GM18520 (cell line): ENCODE measurements at regions not wholly inside any gene's neighbourhood (a gene's known extent, or its start where the extent isn't known, plus 50 kb on each side); places are given as distances from the start of the nearest gene placed in this dataset.

ENCODE experiments used
- ATAC-seq: cut with Tn5 transposase; IDR thresholded peaks from one replicate; pipeline ENCODE4 v1.9.1; 2021; ENCODE audit not compliant: unreplicated experiment

- ATAC-seq, result no peak
Observed at GRCh38 chr1:216925962-216926625, 202.9 kb upstream of the ESRRG start.

- ATAC-seq, result no peak
Observed at GRCh38 chr1:216924732-216925131, 201.5 kb upstream of the ESRRG start.

- no peak for ATAC-seq
Observed at GRCh38 chr1:216923601-216924000, 200.4 kb upstream of the ESRRG start.

- no peak for ATAC-seq
Observed at GRCh38 chr1:216922406-216922805, 199.2 kb upstream of the ESRRG start.

- no peak for ATAC-seq
Observed at GRCh38 chr1:216921866-216922265, 198.6 kb upstream of the ESRRG start.

- ATAC-seq, result no peak
Observed at GRCh38 chr1:216919060-216919970, 196.1 kb upstream of the ESRRG start.

- no peak for ATAC-seq
Observed at GRCh38 chr1:216916890-216917438, 193.7 kb upstream of the ESRRG start.

- no peak for ATAC-seq
Observed at GRCh38 chr1:216914974-216915373, 191.7 kb upstream of the ESRRG start.

- ATAC-seq, result no peak
Observed at GRCh38 chr1:216913976-216914375, 190.7 kb upstream of the ESRRG start.

GRCh38 chr1:216910081-216910840, 187.0 kb upstream of the ESRRG start:
- no peak for ATAC-seq

GRCh38 chr1:216908126-216908525, 184.9 kb upstream of the ESRRG start:
- no peak for ATAC-seq

GRCh38 chr1:216907100-216907499, 183.9 kb upstream of the ESRRG start:
- no peak for ATAC-seq

- no peak for ATAC-seq
Observed at GRCh38 chr1:216905781-216906180, 182.6 kb upstream of the ESRRG start.

GRCh38 chr1:216905137-216905536, 181.9 kb upstream of the ESRRG start:
- ATAC-seq, result no peak

GRCh38 chr1:216904471-216904870, 181.2 kb upstream of the ESRRG start:
- ATAC-seq, result no peak

GRCh38 chr1:216903382-216903740, 180.1 kb upstream of the ESRRG start:
- no peak for ATAC-seq

GRCh38 chr1:216902669-216903381, 179.6 kb upstream of the ESRRG start:
- ATAC-seq, result no peak

- ATAC-seq, result no peak
Observed at GRCh38 chr1:216900116-216900620, 176.9 kb upstream of the ESRRG start.

- no peak for ATAC-seq
Observed at GRCh38 chr1:216898801-216899200, 175.6 kb upstream of the ESRRG start.

- ATAC-seq, result no peak
Observed at GRCh38 chr1:216896146-216896545, 172.9 kb upstream of the ESRRG start.

- ATAC-seq, result no peak
Observed at GRCh38 chr1:216894494-216894893, 171.3 kb upstream of the ESRRG start.
